ENCODE measurements at regions not wholly inside any gene's neighbourhood (a gene's known extent, or its start where the extent isn't known, plus 50 kb on each side); places are given as distances from the start of the nearest gene placed in this dataset.

- H2BK5ac ChIP-seq (ENCODE audit: low read length) = no peak overlapping the region
Measured at GRCh38 chr2:225190987-225191386, 148.7 kb upstream of the DOCK10 start.

GRCh38 chr2:225184948-225185347, 142.7 kb upstream of the DOCK10 start:
- no peak overlapping the region for H3K23ac ChIP-seq (ENCODE audit: low read length)
- no peak overlapping the region for H2BK5ac ChIP-seq (ENCODE audit: low read length)
- H2AK5ac ChIP-seq (ENCODE audit: low read length) = no peak overlapping the region
- no peak overlapping the region for H3K27ac ChIP-seq (ENCODE audit: low read depth, low read length)
- no peaks in the 10 kb centered on the region for H3K36me3 ChIP-seq (ENCODE audit: control insufficient read depth, insufficient read depth, low read length)
- no peak overlapping the region for H3K4me3 ChIP-seq (ENCODE audit: low read length)
- H3K27me3 ChIP-seq (ENCODE audit: insufficient read depth, low read length, poor library complexity) = no peaks in the 10 kb centered on the region
- WGBS (ENCODE audit: extremely low coverage, insufficient coverage, low lambda C conversion rate) = no CpG with 5 or more reads among the region's 2 CpGs
- no peaks in the 10 kb centered on the region for H3K79me2 ChIP-seq (ENCODE audit: control insufficient read depth, insufficient read depth, low read length)
- H3K79me1 ChIP-seq (ENCODE audit: low read length) = no peaks in the 10 kb centered on the region
- no peak for DNase-seq
- H3K4ac ChIP-seq (ENCODE audit: low read depth, low read length) = no peak overlapping the region
- no peak overlapping the region for H4K5ac ChIP-seq (ENCODE audit: low read length)
- no peak overlapping the region for H2BK120ac ChIP-seq (ENCODE audit: low read depth, low read length)
- no peak overlapping the region for H4K8ac ChIP-seq (ENCODE audit: low read depth, low read length)
- H3K4me1 ChIP-seq (ENCODE audit: control insufficient read depth, low read depth, low read length) = no peaks in the 10 kb centered on the region
- H2BK15ac ChIP-seq (replicated peaks; ENCODE audit: low read depth) = no peak overlapping the region
- no peak overlapping the region for H3K4me2 ChIP-seq (ENCODE audit: low read length)
- no peak overlapping the region for H3K18ac ChIP-seq (ENCODE audit: low read length)
- H3K56ac ChIP-seq (ENCODE audit: low read length) = no peak overlapping the region
- no peak overlapping the region for H3K9ac ChIP-seq (ENCODE audit: low read length)

More at GRCh38 chr2:225190987-225191386, 148.7 kb upstream of the DOCK10 start:
- H3K18ac ChIP-seq (ENCODE audit: low read length) = no peak overlapping the region
- no peak overlapping the region for H2BK120ac ChIP-seq (ENCODE audit: low read depth, low read length)
- no peaks in the 10 kb centered on the region for H3K79me1 ChIP-seq (ENCODE audit: low read length)
- H4K8ac ChIP-seq (ENCODE audit: low read depth, low read length) = no peak overlapping the region
- no peak overlapping the region for H3K23ac ChIP-seq (ENCODE audit: low read length)
- no peak overlapping the region for H3K4me2 ChIP-seq (ENCODE audit: low read length)
- H3K56ac ChIP-seq (ENCODE audit: low read length) = no peak overlapping the region
- H4K5ac ChIP-seq (ENCODE audit: low read length) = no peak overlapping the region
- H3K9ac ChIP-seq (ENCODE audit: low read length) = no peak overlapping the region
- H2AK5ac ChIP-seq (ENCODE audit: low read length) = no peak overlapping the region
- no peak overlapping the region for H3K4me3 ChIP-seq (ENCODE audit: low read length)
- no peaks in the 10 kb centered on the region for H3K36me3 ChIP-seq (ENCODE audit: control insufficient read depth, insufficient read depth, low read length)
- no peaks in the 10 kb centered on the region for H3K27me3 ChIP-seq (ENCODE audit: insufficient read depth, low read length, poor library complexity)
- H3K27ac ChIP-seq (ENCODE audit: low read depth, low read length) = no peak overlapping the region
- WGBS (ENCODE audit: extremely low coverage, insufficient coverage, low lambda C conversion rate) = no CpG with 5 or more reads among the region's 1 CpG
- no peaks in the 10 kb centered on the region for H3K4me1 ChIP-seq (ENCODE audit: control insufficient read depth, low read depth, low read length)
- no peak overlapping the region for H3K4ac ChIP-seq (ENCODE audit: low read depth, low read length)
- H3K79me2 ChIP-seq (ENCODE audit: control insufficient read depth, insufficient read depth, low read length) = no peaks in the 10 kb centered on the region
- no peak overlapping the region for H2BK15ac ChIP-seq (replicated peaks; ENCODE audit: low read depth)
- no peak for DNase-seq

- Histone ChIP-seq H3K79me1 (ENCODE audit: low read length) (no peaks in the 10 kb centered on the region), H3K27me3 (ENCODE audit: insufficient read depth, low read length, poor library complexity) (no peaks in the 10 kb centered on the region), H2BK15ac (replicated peaks; ENCODE audit: low read depth) (no peak overlapping the region), H3K36me3 (ENCODE audit: control insufficient read depth, insufficient read depth, low read length) (no peaks in the 10 kb centered on the region), H3K27ac (ENCODE audit: low read depth, low read length) (no peak overlapping the region), H4K8ac (ENCODE audit: low read depth, low read length) (no peak overlapping the region), H3K4ac (ENCODE audit: low read depth, low read length) (no peak overlapping the region), H3K23ac (ENCODE audit: low read length) (no peak overlapping the region), H2BK5ac (ENCODE audit: low read length) (no peak overlapping the region), H3K4me2 (ENCODE audit: low read length) (no peak overlapping the region), H3K4me3 (ENCODE audit: low read length) (no peak overlapping the region), H3K79me2 (ENCODE audit: control insufficient read depth, insufficient read depth, low read length) (no peaks in the 10 kb centered on the region), H2AK5ac (ENCODE audit: low read length) (no peak overlapping the region), H3K56ac (ENCODE audit: low read length) (no peak overlapping the region), H3K9ac (ENCODE audit: low read length) (no peak overlapping the region), H4K5ac (ENCODE audit: low read length) (no peak overlapping the region), H3K18ac (ENCODE audit: low read length) (no peak overlapping the region), H2BK120ac (ENCODE audit: low read depth, low read length) (no peak overlapping the region), H3K4me1 (ENCODE audit: control insufficient read depth, low read depth, low read length) (no peaks in the 10 kb centered on the region)
- WGBS (ENCODE audit: extremely low coverage, insufficient coverage, low lambda C conversion rate) = no CpG with 5 or more reads among the region's 1 CpG
- DNase-seq = peak; percentile 23
Measured at GRCh38 chr2:225182126-225182525, 139.9 kb upstream of the DOCK10 start.

- Histone ChIP-seq H2BK5ac (ENCODE audit: low read length) (no peak overlapping the region), H3K4me1 (ENCODE audit: control insufficient read depth, low read depth, low read length) (no peaks in the 10 kb centered on the region), H3K36me3 (ENCODE audit: control insufficient read depth, insufficient read depth, low read length) (no peaks in the 10 kb centered on the region), H3K18ac (ENCODE audit: low read length) (no peak overlapping the region), H2BK120ac (ENCODE audit: low read depth, low read length) (no peak overlapping the region), H4K5ac (ENCODE audit: low read length) (no peak overlapping the region), H2BK15ac (replicated peaks; ENCODE audit: low read depth) (no peak overlapping the region), H4K8ac (ENCODE audit: low read depth, low read length) (no peak overlapping the region), H3K27me3 (ENCODE audit: insufficient read depth, low read length, poor library complexity) (no peaks in the 10 kb centered on the region), H3K23ac (ENCODE audit: low read length) (no peak overlapping the region), H2AK5ac (ENCODE audit: low read length) (no peak overlapping the region), H3K4ac (ENCODE audit: low read depth, low read length) (no peak overlapping the region), H3K27ac (ENCODE audit: low read depth, low read length) (no peak overlapping the region), H3K9ac (ENCODE audit: low read length) (no peak overlapping the region), H3K4me3 (ENCODE audit: low read length) (no peak overlapping the region), H3K4me2 (ENCODE audit: low read length) (no peak overlapping the region), H3K56ac (ENCODE audit: low read length) (no peak overlapping the region), H3K79me2 (ENCODE audit: control insufficient read depth, insufficient read depth, low read length) (no peaks in the 10 kb centered on the region), H3K79me1 (ENCODE audit: low read length) (no peaks in the 10 kb centered on the region)
- DNase-seq = peak; percentile 6
- WGBS (ENCODE audit: extremely low coverage, insufficient coverage, low lambda C conversion rate) = no CpG with 5 or more reads among the region's 1 CpG
Measured at GRCh38 chr2:225177098-225177497, 134.8 kb upstream of the DOCK10 start.

- H3K27me3 ChIP-seq (ENCODE audit: insufficient read depth, low read length, poor library complexity) = no peaks in the 10 kb centered on the region
- H4K8ac ChIP-seq (ENCODE audit: low read depth, low read length) = no peak overlapping the region
- no peak overlapping the region for H3K4ac ChIP-seq (ENCODE audit: low read depth, low read length)
- no peaks in the 10 kb centered on the region for H3K36me3 ChIP-seq (ENCODE audit: control insufficient read depth, insufficient read depth, low read length)
- H2BK5ac ChIP-seq (ENCODE audit: low read length) = no peak overlapping the region
- H4K5ac ChIP-seq (ENCODE audit: low read length) = no peak overlapping the region
- no CpG with 5 or more reads among the region's 3 CpGs for WGBS (ENCODE audit: extremely low coverage, insufficient coverage, low lambda C conversion rate)
- no peaks in the 10 kb centered on the region for H3K4me1 ChIP-seq (ENCODE audit: control insufficient read depth, low read depth, low read length)
- no peak overlapping the region for H3K4me3 ChIP-seq (ENCODE audit: low read length)
- no peak overlapping the region for H2AK5ac ChIP-seq (ENCODE audit: low read length)
- H3K23ac ChIP-seq (ENCODE audit: low read length) = no peak overlapping the region
- H3K79me1 ChIP-seq (ENCODE audit: low read length) = no peaks in the 10 kb centered on the region
- no peaks in the 10 kb centered on the region for H3K79me2 ChIP-seq (ENCODE audit: control insufficient read depth, insufficient read depth, low read length)
- no peak overlapping the region for H3K4me2 ChIP-seq (ENCODE audit: low read length)
- no peak overlapping the region for H2BK120ac ChIP-seq (ENCODE audit: low read depth, low read length)
- peak; percentile 4 for DNase-seq
- H2BK15ac ChIP-seq (replicated peaks; ENCODE audit: low read depth) = no peak overlapping the region
- no peak overlapping the region for H3K18ac ChIP-seq (ENCODE audit: low read length)
- H3K56ac ChIP-seq (ENCODE audit: low read length) = no peak overlapping the region
- H3K27ac ChIP-seq (ENCODE audit: low read depth, low read length) = no peak overlapping the region
- no peak overlapping the region for H3K9ac ChIP-seq (ENCODE audit: low read length)
Measured at GRCh38 chr2:225173909-225174308, 131.6 kb upstream of the DOCK10 start.

GRCh38 chr2:225171350-225171749, 129.1 kb upstream of the DOCK10 start:
- Histone ChIP-seq H4K5ac (ENCODE audit: low read length) (no peak overlapping the region), H3K79me2 (ENCODE audit: control insufficient read depth, insufficient read depth, low read length) (no peaks in the 10 kb centered on the region), H3K18ac (ENCODE audit: low read length) (no peak overlapping the region), H3K56ac (ENCODE audit: low read length) (no peak overlapping the region), H2AK5ac (ENCODE audit: low read length) (no peak overlapping the region), H3K4me2 (ENCODE audit: low read length) (no peak overlapping the region), H2BK120ac (ENCODE audit: low read depth, low read length) (no peak overlapping the region), H3K9ac (ENCODE audit: low read length) (no peak overlapping the region), H2BK15ac (replicated peaks; ENCODE audit: low read depth) (no peak overlapping the region), H3K36me3 (ENCODE audit: control insufficient read depth, insufficient read depth, low read length) (no peaks in the 10 kb centered on the region), H2BK5ac (ENCODE audit: low read length) (no peak overlapping the region), H3K4ac (ENCODE audit: low read depth, low read length) (no peak overlapping the region), H3K27me3 (ENCODE audit: insufficient read depth, low read length, poor library complexity) (no peaks in the 10 kb centered on the region), H3K23ac (ENCODE audit: low read length) (no peak overlapping the region), H3K4me1 (ENCODE audit: control insufficient read depth, low read depth, low read length) (no peaks in the 10 kb centered on the region), H3K79me1 (ENCODE audit: low read length) (no peaks in the 10 kb centered on the region), H3K4me3 (ENCODE audit: low read length) (no peak overlapping the region), H4K8ac (ENCODE audit: low read depth, low read length) (no peak overlapping the region), H3K27ac (ENCODE audit: low read depth, low read length) (no peak overlapping the region)
- no peak for DNase-seq
- WGBS (ENCODE audit: extremely low coverage, insufficient coverage, low lambda C conversion rate) = no CpG with 5 or more reads among the region's 6 CpGs

All from mesendoderm (in vitro differentiated cells).